Breast epithelium (tissue), 3 donors: ENCODE measurements at regions not wholly inside any gene's neighbourhood (a gene's known extent, or its start where the extent isn't known, plus 50 kb on each side); places are given as distances from the start of the nearest gene placed in this dataset.

Experiments used
- CTCF ChIP-seq, 3 donors: fragments of 450-650 bp; IDR thresholded peaks; one replicate each; pipeline ENCODE4 v1.5.1; 2016 to 2017; ENCODE audit warnings: antibody characterized with exemption in 3 of 3, mild to moderate bottlenecking in 3 of 3, moderate library complexity in 3 of 3
- POLR2A ChIP-seq: fragments of 450-650 bp; IDR thresholded peaks from one replicate; pipeline ENCODE4 v1.6.1; 2016; ENCODE audit warnings: antibody characterized with exemption, mild to moderate bottlenecking, moderate library complexity

GRCh38 chr4:123884922-123885321 is 488.3 kb downstream of the SPRY1 start:
- TF ChIP-seq CTCF (IDR thresholded peaks at IDR 0.05), result no peak
- no peak for TF ChIP-seq POLR2A
